CD14-positive monocyte (primary cell): ENCODE measurements at regions not wholly inside any gene's neighbourhood (a gene's known extent, or its start where the extent isn't known, plus 50 kb on each side); places are given as distances from the start of the nearest gene placed in this dataset.
A peak's percentile ranks its signal among the peaks of the same experiment; 100 is the strongest.

Experiments
- DNase-seq, 3 donors: peaks; one replicate each; pipeline ENCODE4 v3.0.0-alpha.2; 2011 to 2022
- H2AFZ ChIP-seq: 2 replicates; pipeline ENCODE4 v1.6.0; 2012; ENCODE audit warnings: mild to moderate bottlenecking, low read depth, low read length, inconsistent platforms; ENCODE audit not compliant: insufficient read depth, poor library complexity, severe bottlenecking
- H3K27ac ChIP-seq, 2 donors: 1 replicate in 1 of 2; 2 replicates in 1 of 2; pipeline ENCODE4 v1.5.1; 2012 to 2013; ENCODE audit warnings: low read length in 2 of 2, control low read depth in 1 of 2, inconsistent platforms in 1 of 2, low read depth in 1 of 2, mild to moderate bottlenecking in 1 of 2
- H3K27me3 ChIP-seq, 2 donors: one replicate each; pipeline versions ENCODE4 v1.6.0 to v1.6.1; 2011 to 2013; ENCODE audit warnings: low read length in 2 of 2; ENCODE audit not compliant: control insufficient read depth in 2 of 2, insufficient read depth in 2 of 2
- H3K36me3 ChIP-seq, 2 donors: replicated peaks in 1 of 2; 1 replicate in 1 of 2; 2 replicates in 1 of 2; pipeline versions ENCODE4 v1.5.1 to v1.6.1; 2012 to 2013; ENCODE audit warnings: low read length in 2 of 2, control low read depth in 1 of 2, inconsistent platforms in 1 of 2, mild to moderate bottlenecking in 1 of 2; ENCODE audit not compliant: insufficient read depth in 2 of 2, control insufficient read depth in 1 of 2
- H3K4me1 ChIP-seq, 2 donors: 1 replicate in 1 of 2; 2 replicates in 1 of 2; pipeline versions ENCODE4 v1.5.1 to v1.6.1; 2012 to 2013; ENCODE audit warnings: low read length in 2 of 2, control low read depth in 1 of 2, inconsistent platforms in 1 of 2, mild to moderate bottlenecking in 1 of 2, moderate library complexity in 1 of 2; ENCODE audit not compliant: insufficient read depth in 2 of 2, control insufficient read depth in 1 of 2
- H3K4me2 ChIP-seq: replicated peaks from 2 replicates; pipeline ENCODE3; 2012; ENCODE audit warnings: low read length, moderate library complexity, mild to moderate bottlenecking; ENCODE audit not compliant: poor library complexity, severe bottlenecking; ENCODE audit errors: extremely low read depth
- H3K4me3 ChIP-seq, 3 experiments: fragments of 200-600 bp in 1 of 3; sonication (generic) in 1 of 3; replicated peaks in 1 of 3; 1 replicate in 2 of 3; 2 replicates in 1 of 3; pipeline ENCODE4 v1.5.1; 2011 to 2013; ENCODE audit warnings: low read length in 3 of 3, mild to moderate bottlenecking in 3 of 3, control low read depth in 2 of 3, low read depth in 2 of 3, inconsistent platforms in 1 of 3, moderate library complexity in 1 of 3
- H3K79me2 ChIP-seq: 2 replicates; pipeline ENCODE4 v1.6.0; 2012; ENCODE audit warnings: mild to moderate bottlenecking, control low read depth, inconsistent platforms, low read length, moderate library complexity; ENCODE audit not compliant: insufficient read depth
- H3K9ac ChIP-seq: 2 replicates; pipeline ENCODE4 v1.6.0; 2017; ENCODE audit warnings: low read length, mild to moderate bottlenecking; ENCODE audit not compliant: insufficient read depth, poor library complexity, severe bottlenecking
- H3K9me3 ChIP-seq, 2 donors: replicated peaks in 1 of 2; 1 replicate in 1 of 2; 2 replicates in 1 of 2; pipeline versions ENCODE4 v1.5.1 to v1.6.1; 2012 to 2013; ENCODE audit warnings: low read length in 2 of 2, control low read depth in 1 of 2; ENCODE audit not compliant: control insufficient read depth in 1 of 2, insufficient read depth in 1 of 2
- H4K20me1 ChIP-seq: 2 replicates; pipeline ENCODE4 v1.6.0; 2012; ENCODE audit warnings: mild to moderate bottlenecking, low read length, control low read depth, moderate library complexity; ENCODE audit not compliant: insufficient read depth
- H3K27ac Mint-ChIP-seq, 7 donors: one replicate each; pipeline ENCODE4 v1.8.0; 2020; ENCODE audit warnings: mild to moderate bottlenecking in 7 of 7, mixed read lengths in 7 of 7, moderate library complexity in 6 of 7, inconsistent platforms in 2 of 7
- H3K27me3 Mint-ChIP-seq, 3 donors: one replicate each; pipeline ENCODE4 v1.8.0; 2021 to 2022; ENCODE audit warnings: low read depth in 3 of 3, mild to moderate bottlenecking in 3 of 3, mixed read lengths in 3 of 3, moderate library complexity in 3 of 3, inconsistent platforms in 1 of 3
- H3K36me3 Mint-ChIP-seq, 2 donors: one replicate each; pipeline ENCODE4 v1.8.0; 2020; ENCODE audit warnings: mixed read lengths in 2 of 2, inconsistent platforms in 1 of 2, mild to moderate bottlenecking in 1 of 2
- H3K4me1 Mint-ChIP-seq: one replicate; pipeline ENCODE4 v1.8.0; 2020; ENCODE audit warnings: mild to moderate bottlenecking, mixed read lengths
- H3K4me3 Mint-ChIP-seq, 2 donors: one replicate each; pipeline ENCODE4 v1.8.0; 2020; ENCODE audit warnings: mild to moderate bottlenecking in 2 of 2, mixed read lengths in 2 of 2, moderate library complexity in 1 of 2
- H3K9me3 Mint-ChIP-seq, 7 donors: one replicate each; pipeline ENCODE4 v1.8.0; 2020 to 2022; ENCODE audit warnings: mixed read lengths in 7 of 7, mild to moderate bottlenecking in 6 of 7, moderate library complexity in 6 of 7, inconsistent platforms in 2 of 7
- CTCF ChIP-seq: fragments of 200-600 bp; IDR thresholded peaks from one replicate; pipeline ENCODE4 v1.8.0; 2022; ENCODE audit warnings: antibody characterized with exemption, mild to moderate bottlenecking
- WGBS: methylation state at CpG from one replicate; pipeline ENCODE4 v1.1.5; 2013; ENCODE audit warnings: missing lambda C conversion rate; ENCODE audit not compliant: insufficient coverage; 5-methylcytosine and 5-hydroxymethylcytosine counted together
- intact Hi-C, 2 donors: fragments of 100-400 bp; cut with micrococcal nuclease; formaldehyde crosslinking; loops; one replicate each; pipeline versions ENCODE4 v1.15.0 to v1.15.1; 2023

GRCh38 chr2:38486213-38487026 lies 109.3 kb upstream of the ATL2 start:
- Histone ChIP-seq H3K36me3 (no peaks in the 10 kb centered on the region), H3K27me3 (no peaks in the 10 kb centered on the region), H3K4me1 (peaks cover 23 to 25% of the 10 kb centered on the region in 2 donors), H2AFZ (peak overlapping the region; percentile 53), H3K9ac (no peak overlapping the region), H3K79me2 (no peaks in the 10 kb centered on the region), H3K27ac (no peak overlapping the region), H3K4me3 (no peak overlapping the region), H3K9me3 (peaks cover 0 to under 1% of the 10 kb centered on the region in 2 donors), H3K4me2 (no peak overlapping the region), H4K20me1 (no peaks in the 10 kb centered on the region)
- no peak overlapping the region for H3K4me3 Mint-ChIP-seq
- peak overlapping the region in 2 of 7 donors; percentile 13 to 23 for H3K27ac Mint-ChIP-seq
- intact Hi-C loops = no loop called here
- 66% methylated on average over 8 of the region's 11 CpGs for WGBS
- no peak for TF ChIP-seq CTCF
- H3K4me1 Mint-ChIP-seq = peaks cover 25% of the 10 kb centered on the region
- DNase-seq = no peak
- H3K36me3 Mint-ChIP-seq = no peaks in the 10 kb centered on the region
- peaks cover 3 to 6% (median 5%) of the 10 kb centered on the region in 7 donors for H3K9me3 Mint-ChIP-seq
- H3K27me3 Mint-ChIP-seq = peaks cover 0 to 2% (median 1%) of the 10 kb centered on the region in 3 donors

GRCh38 chr2:38485734-38486133 lies 108.7 kb upstream of the ATL2 start:
- H3K4me2 ChIP-seq = no peak overlapping the region
- no peaks in the 10 kb centered on the region for H4K20me1 ChIP-seq
- H3K36me3 ChIP-seq = no peaks in the 10 kb centered on the region
- no peak overlapping the region for H3K9ac ChIP-seq
- H3K27me3 ChIP-seq = no peaks in the 10 kb centered on the region
- intact Hi-C loops = no loop called here
- H3K36me3 Mint-ChIP-seq = no peaks in the 10 kb centered on the region
- H3K27ac Mint-ChIP-seq = no peak overlapping the region
- H3K27me3 Mint-ChIP-seq = peaks cover 0 to 2% (median 1%) of the 10 kb centered on the region in 3 donors
- peak; percentile 66 to 79 (median 75) for DNase-seq
- H3K4me3 ChIP-seq = no peak overlapping the region
- no peak overlapping the region for H2AFZ ChIP-seq
- 0% methylated on average over 2 of the region's 3 CpGs for WGBS
- H3K9me3 ChIP-seq = peaks cover 4 to 7% of the 10 kb centered on the region in 2 donors
- peaks cover 25% of the 10 kb centered on the region for H3K4me1 Mint-ChIP-seq
- no peak overlapping the region for H3K4me3 Mint-ChIP-seq
- H3K27ac ChIP-seq = no peak overlapping the region
- H3K79me2 ChIP-seq = no peaks in the 10 kb centered on the region
- TF ChIP-seq CTCF = peak; percentile 59
- peaks cover 23 to 25% of the 10 kb centered on the region in 2 donors for H3K4me1 ChIP-seq
- H3K9me3 Mint-ChIP-seq = peaks cover 9 to 13% (median 11%) of the 10 kb centered on the region in 7 donors
